HG02981 (cell line): ENCODE measurements at regions not wholly inside any gene's neighbourhood (a gene's known extent, or its start where the extent isn't known, plus 50 kb on each side); places are given as distances from the start of the nearest gene placed in this dataset.

ENCODE experiments used
- ATAC-seq: cut with Tn5 transposase; IDR thresholded peaks from one replicate; pipeline ENCODE4 v1.9.1; 2021; ENCODE audit warnings: mild to moderate bottlenecking, moderate library complexity; ENCODE audit not compliant: unreplicated experiment

GRCh38 chr11:105201166-105201565 is 61.6 kb upstream of the CARD18 start:
- ATAC-seq, result no peak

GRCh38 chr11:105197071-105197815 is 57.7 kb upstream of the CARD18 start:
- ATAC-seq, result no peak

GRCh38 chr11:105193260-105193659 is 53.7 kb upstream of the CARD18 start:
- ATAC-seq, result no peak

- no peak for ATAC-seq
Measured at GRCh38 chr11:105192115-105192514, 52.5 kb upstream of the CARD18 start.

GRCh38 chr11:105189581-105189980 is 50.0 kb upstream of the CARD18 start:
- no peak for ATAC-seq
